Liver (tissue), 8 donors: ENCODE measurements at regions not wholly inside any gene's neighbourhood (a gene's known extent, or its start where the extent isn't known, plus 50 kb on each side); places are given as distances from the start of the nearest gene placed in this dataset.

Experiments used
- DNase-seq: peaks from one replicate; pipeline ENCODE4 v3.0.0-alpha.2; 2017; ENCODE audit warnings: low spot score
- H3K27ac ChIP-seq, 2 donors: one replicate each; pipeline ENCODE4 v1.7.0; 2013; ENCODE audit warnings: inconsistent platforms in 2 of 2, low read length in 2 of 2, control low read depth in 1 of 2, low read depth in 1 of 2, mild to moderate bottlenecking in 1 of 2
- H3K27me3 ChIP-seq, 4 donors: one replicate each; pipeline versions ENCODE4 v1.6.1 to v1.7.0; 2013; ENCODE audit warnings: low read length in 3 of 4, inconsistent platforms in 1 of 4, mild to moderate bottlenecking in 1 of 4, moderate library complexity in 1 of 4; ENCODE audit not compliant: control insufficient read depth in 4 of 4, insufficient read depth in 4 of 4
- H3K36me3 ChIP-seq, 4 donors: one replicate each; pipeline versions ENCODE4 v1.6.1 to v1.7.0; 2013; ENCODE audit warnings: low read length in 3 of 4, mild to moderate bottlenecking in 3 of 4, low read depth in 1 of 4, moderate library complexity in 1 of 4; ENCODE audit not compliant: control insufficient read depth in 4 of 4, insufficient read depth in 3 of 4
- H3K4me1 ChIP-seq, 4 donors: one replicate each; pipeline versions ENCODE4 v1.6.1 to v1.7.0; 2013; ENCODE audit warnings: low read length in 3 of 4, mild to moderate bottlenecking in 3 of 4, moderate library complexity in 1 of 4; ENCODE audit not compliant: control insufficient read depth in 4 of 4, insufficient read depth in 4 of 4
- H3K4me3 ChIP-seq, 3 donors: one replicate each; pipeline versions ENCODE4 v1.6.1 to v1.7.0; 2013; ENCODE audit warnings: low read length in 3 of 3, control low read depth in 1 of 3, low read depth in 1 of 3, mild to moderate bottlenecking in 1 of 3
- H3K9ac ChIP-seq, 2 donors: one replicate each; pipeline ENCODE4 v1.7.0; 2013; ENCODE audit warnings: low read length in 2 of 2, mild to moderate bottlenecking in 2 of 2, moderate library complexity in 2 of 2, control low read depth in 1 of 2, low read depth in 1 of 2
- H3K9me3 ChIP-seq, 4 donors: one replicate each; pipeline versions ENCODE4 v1.6.1 to v1.7.0; 2013; ENCODE audit warnings: low read length in 3 of 4; ENCODE audit not compliant: control insufficient read depth in 4 of 4
- EGR1 ChIP-seq, 2 donors: IDR thresholded peaks; 2 replicates each; pipeline ENCODE4 v1.6.1; 2016 to 2018; ENCODE audit warnings: antibody characterized with exemption in 2 of 2, low read depth in 2 of 2
- FOXA1 ChIP-seq: IDR thresholded peaks from 2 replicates; pipeline ENCODE4 v1.6.1; 2016; ENCODE audit warnings: antibody characterized with exemption
- FOXA2 ChIP-seq: IDR thresholded peaks from 2 replicates; pipeline ENCODE4 v1.6.1; 2016; ENCODE audit warnings: antibody characterized with exemption
- GABPA ChIP-seq, 2 donors: IDR thresholded peaks in 1 of 2; conservative IDR thresholded peaks in 1 of 2; 2 replicates each; pipeline ENCODE4 v1.6.1; 2016; ENCODE audit warnings: antibody characterized with exemption in 2 of 2, mild to moderate bottlenecking in 1 of 2, moderate library complexity in 1 of 2
- HNF4A ChIP-seq, 2 donors: conservative IDR thresholded peaks; 2 replicates each; pipeline ENCODE4 v1.6.1; 2016; ENCODE audit warnings: antibody characterized with exemption in 2 of 2, mild to moderate bottlenecking in 2 of 2
- HNF4G ChIP-seq: IDR thresholded peaks from 2 replicates; pipeline ENCODE4 v1.6.1; 2016; ENCODE audit warnings: antibody characterized with exemption
- JUND ChIP-seq, 2 donors: IDR thresholded peaks; 2 replicates each; pipeline ENCODE4 v1.6.1; 2016; ENCODE audit warnings: antibody characterized with exemption in 2 of 2
- MAX ChIP-seq: IDR thresholded peaks from 2 replicates; pipeline ENCODE4 v1.6.1; 2016; ENCODE audit warnings: antibody characterized with exemption
- NR2F2 ChIP-seq: IDR thresholded peaks from 2 replicates; pipeline ENCODE4 v1.6.1; 2016; ENCODE audit warnings: antibody characterized with exemption
- RAD21 ChIP-seq, 2 donors: IDR thresholded peaks; 2 replicates each; pipeline ENCODE4 v1.6.1; 2016; ENCODE audit warnings: antibody characterized with exemption in 2 of 2, mild to moderate bottlenecking in 2 of 2
- REST ChIP-seq: IDR thresholded peaks from 2 replicates; pipeline ENCODE4 v1.6.1; 2016; ENCODE audit warnings: antibody characterized with exemption, mild to moderate bottlenecking
- RXRA ChIP-seq, 2 donors: IDR thresholded peaks; 2 replicates each; pipeline ENCODE4 v1.6.1; 2017 to 2018; ENCODE audit warnings: antibody characterized with exemption in 2 of 2, mild to moderate bottlenecking in 1 of 2
- SP1 ChIP-seq: IDR thresholded peaks from 2 replicates; pipeline ENCODE4 v1.6.1; 2018; ENCODE audit warnings: antibody characterized with exemption, mild to moderate bottlenecking
- TAF1 ChIP-seq: conservative IDR thresholded peaks from 2 replicates; pipeline ENCODE4 v1.6.1; 2016; ENCODE audit warnings: antibody characterized with exemption, mild to moderate bottlenecking
- YY1 ChIP-seq: IDR thresholded peaks from 2 replicates; pipeline ENCODE4 v1.6.1; 2016; ENCODE audit warnings: antibody characterized with exemption, mild to moderate bottlenecking
- WGBS: extraction: QIAGEN DNeasy Blood & Tissue Kit; methylation state at CpG from one replicate; pipeline ENCODE4 v1.1.7; 2013; 5-methylcytosine and 5-hydroxymethylcytosine counted together
- TF ChIP-seq, protein P1 (sequence below): IDR thresholded peaks from 2 replicates; pipeline ENCODE4 v1.6.1; 2016; ENCODE audit warnings: antibody characterized with exemption
- TF ChIP-seq, protein P2 (sequence below): fragments of 150-350 bp; IDR thresholded peaks from 2 replicates; pipeline ENCODE4 v1.5.1; 2017; ENCODE audit warnings: improper control_type of control experiment, low read depth, low read length; ENCODE audit not compliant: missing input control
- TF ChIP-seq, protein P3 (sequence below): IDR thresholded peaks from 2 replicates; pipeline ENCODE4 v1.6.1; 2016; ENCODE audit warnings: antibody characterized with exemption
- donor health status: healthy.
- donor health status: healthy.
- donor health status: healthy.
- donor health status: healthy.
- donor health status: healthy.

DNA sequence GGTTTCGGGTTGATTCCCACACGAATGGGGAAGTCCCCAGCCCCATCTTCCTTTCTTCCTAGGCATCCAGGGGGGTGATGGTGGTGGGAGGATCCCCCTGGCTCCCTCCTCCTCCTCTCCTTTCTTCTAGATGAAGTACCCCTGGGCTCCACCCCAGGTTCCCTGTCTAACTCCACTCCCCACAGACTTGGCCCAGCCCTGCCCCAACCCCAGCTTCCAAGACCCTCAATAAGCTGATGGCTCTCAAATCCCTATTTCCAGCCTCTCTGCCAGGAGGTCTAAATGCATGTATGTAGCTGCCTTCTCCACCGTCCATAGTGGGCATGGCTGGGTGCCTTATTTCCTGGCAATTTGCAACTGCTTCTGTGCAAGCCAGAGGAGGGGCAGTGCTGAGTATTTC lies 383.7 kb downstream of the BCL11B start:
- no peak overlapping the region for H3K9ac ChIP-seq
- H3K27ac ChIP-seq: no peak overlapping the region
- 71% methylated on average over 3 of the region's 3 CpGs for WGBS
- H3K9me3 ChIP-seq: peaks cover 0 to 2% (median 0%) of the 10 kb centered on the region in 4 donors
- no peak overlapping the region for H3K4me3 ChIP-seq
- peaks cover 0 to 2% (median under 1%) of the 10 kb centered on the region in 4 donors for H3K27me3 ChIP-seq
- no peaks in the 10 kb centered on the region for H3K36me3 ChIP-seq
- TF ChIP-seq HNF4G (no peak), FOXA1 (no peak), NR2F2 (no peak), EGR1 (IDR thresholded peaks at IDR 0.05; ENCODE audit: low read depth in 2 of 2) (no peak), RXRA (IDR thresholded peaks at IDR 0.05) (no peak), TAF1 (no peak), FOXA2 (no peak), MAX (no peak), GABPA (IDR thresholded peaks at IDR 0.05 in 1 of 2, conservative IDR thresholded peaks at IDR 0.05 in 1 of 2) (no peak), HNF4A (conservative IDR thresholded peaks at IDR 0.05) (no peak), REST (no peak), YY1 (no peak), RAD21 (IDR thresholded peaks at IDR 0.05) (no peak), SP1 (no peak), JUND (IDR thresholded peaks at IDR 0.05) (no peak)
- TF ChIP-seq, protein P1, sequence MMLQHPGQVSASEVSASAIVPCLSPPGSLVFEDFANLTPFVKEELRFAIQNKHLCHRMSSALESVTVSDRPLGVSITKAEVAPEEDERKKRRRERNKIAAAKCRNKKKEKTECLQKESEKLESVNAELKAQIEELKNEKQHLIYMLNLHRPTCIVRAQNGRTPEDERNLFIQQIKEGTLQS: no peak
- TF ChIP-seq, protein P2, sequence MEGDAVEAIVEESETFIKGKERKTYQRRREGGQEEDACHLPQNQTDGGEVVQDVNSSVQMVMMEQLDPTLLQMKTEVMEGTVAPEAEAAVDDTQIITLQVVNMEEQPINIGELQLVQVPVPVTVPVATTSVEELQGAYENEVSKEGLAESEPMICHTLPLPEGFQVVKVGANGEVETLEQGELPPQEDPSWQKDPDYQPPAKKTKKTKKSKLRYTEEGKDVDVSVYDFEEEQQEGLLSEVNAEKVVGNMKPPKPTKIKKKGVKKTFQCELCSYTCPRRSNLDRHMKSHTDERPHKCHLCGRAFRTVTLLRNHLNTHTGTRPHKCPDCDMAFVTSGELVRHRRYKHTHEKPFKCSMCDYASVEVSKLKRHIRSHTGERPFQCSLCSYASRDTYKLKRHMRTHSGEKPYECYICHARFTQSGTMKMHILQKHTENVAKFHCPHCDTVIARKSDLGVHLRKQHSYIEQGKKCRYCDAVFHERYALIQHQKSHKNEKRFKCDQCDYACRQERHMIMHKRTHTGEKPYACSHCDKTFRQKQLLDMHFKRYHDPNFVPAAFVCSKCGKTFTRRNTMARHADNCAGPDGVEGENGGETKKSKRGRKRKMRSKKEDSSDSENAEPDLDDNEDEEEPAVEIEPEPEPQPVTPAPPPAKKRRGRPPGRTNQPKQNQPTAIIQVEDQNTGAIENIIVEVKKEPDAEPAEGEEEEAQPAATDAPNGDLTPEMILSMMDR: no peak
- TF ChIP-seq, protein P3, sequence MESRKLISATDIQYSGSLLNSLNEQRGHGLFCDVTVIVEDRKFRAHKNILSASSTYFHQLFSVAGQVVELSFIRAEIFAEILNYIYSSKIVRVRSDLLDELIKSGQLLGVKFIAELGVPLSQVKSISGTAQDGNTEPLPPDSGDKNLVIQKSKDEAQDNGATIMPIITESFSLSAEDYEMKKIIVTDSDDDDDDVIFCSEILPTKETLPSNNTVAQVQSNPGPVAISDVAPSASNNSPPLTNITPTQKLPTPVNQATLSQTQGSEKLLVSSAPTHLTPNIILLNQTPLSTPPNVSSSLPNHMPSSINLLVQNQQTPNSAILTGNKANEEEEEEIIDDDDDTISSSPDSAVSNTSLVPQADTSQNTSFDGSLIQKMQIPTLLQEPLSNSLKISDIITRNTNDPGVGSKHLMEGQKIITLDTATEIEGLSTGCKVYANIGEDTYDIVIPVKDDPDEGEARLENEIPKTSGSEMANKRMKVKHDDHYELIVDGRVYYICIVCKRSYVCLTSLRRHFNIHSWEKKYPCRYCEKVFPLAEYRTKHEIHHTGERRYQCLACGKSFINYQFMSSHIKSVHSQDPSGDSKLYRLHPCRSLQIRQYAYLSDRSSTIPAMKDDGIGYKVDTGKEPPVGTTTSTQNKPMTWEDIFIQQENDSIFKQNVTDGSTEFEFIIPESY: no peak
- no peaks in the 10 kb centered on the region for H3K4me1 ChIP-seq
- no peak for DNase-seq
